Activated naive CD4-positive, alpha-beta T cell treated with anti-CD3 and anti-CD28 coated beads for 36 hours (primary cell): ENCODE measurements at regions not wholly inside any gene's neighbourhood (a gene's known extent, or its start where the extent isn't known, plus 50 kb on each side); places are given as distances from the start of the nearest gene placed in this dataset.

Experiments used
- CTCF ChIA-PET: fragments of 350-600 bp; sonication (Branson Sonifier 250); formaldehyde crosslinking; loops from one replicate; lab custom pipeline; 2021; ENCODE audit warnings: antibody characterized with exemption; lab: Charles Lee
- DNase-seq: peaks from one replicate; pipeline ENCODE4 v3.0.0-alpha.2; 2020
- H3K27ac Mint-ChIP-seq: one replicate; pipeline ENCODE4 v1.8.0; 2021; ENCODE audit warnings: mild to moderate bottlenecking, mixed read lengths
- H3K27me3 Mint-ChIP-seq: one replicate; pipeline ENCODE4 v1.8.0; 2021; ENCODE audit warnings: low read depth, mixed read lengths
- H3K36me3 Mint-ChIP-seq: one replicate; pipeline ENCODE4 v1.8.0; 2021; ENCODE audit warnings: low read depth, mixed read lengths
- H3K4me1 Mint-ChIP-seq: one replicate; pipeline ENCODE4 v1.8.0; 2021; ENCODE audit warnings: low read depth, mixed read lengths
- H3K4me3 Mint-ChIP-seq: one replicate; pipeline ENCODE4 v1.8.0; 2021; ENCODE audit warnings: mild to moderate bottlenecking, moderate library complexity, mixed read lengths
- H3K9me3 Mint-ChIP-seq: one replicate; pipeline ENCODE4 v1.8.0; 2021; ENCODE audit warnings: mixed read lengths
- intact Hi-C: fragments of 100-400 bp; cut with micrococcal nuclease; formaldehyde crosslinking; loops from one replicate; pipeline ENCODE4 v1.15.1; 2023

DNA sequence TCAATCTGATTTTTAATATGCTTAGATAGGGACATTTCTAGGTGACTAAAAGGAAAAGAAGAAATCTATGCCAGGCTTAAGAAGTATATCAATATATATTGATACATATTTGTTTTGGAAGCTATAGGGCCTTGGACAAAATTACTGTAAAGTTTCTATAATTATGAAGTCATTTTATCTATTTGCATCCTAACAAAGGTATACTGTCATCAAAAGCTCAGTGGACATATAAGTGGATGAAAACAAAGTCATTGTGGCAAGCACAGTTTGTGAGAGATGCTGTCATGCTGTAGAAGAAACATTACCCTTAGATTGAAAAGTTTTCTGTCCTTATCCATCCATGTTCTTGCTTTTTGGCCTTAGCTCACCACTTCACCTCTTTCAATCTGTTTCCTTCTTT, 140.3 kb upstream of the SPEF2 start:
- no peak overlapping the region for H3K27ac Mint-ChIP-seq
- no peaks in the 10 kb centered on the region for H3K9me3 Mint-ChIP-seq
- intact Hi-C loops, result loop anchor here (5.0 kb wide), 1 partner anchor 140 kb away; the partner anchor contains the start of gene SPEF2
- H3K4me3 Mint-ChIP-seq, result no peak overlapping the region
- CTCF ChIA-PET, result interaction anchor here (0.6 kb wide), 1 partner anchor 267 kb away, joined by 5 read pairs; no protein-coding TSS in a partner anchor
- no peaks in the 10 kb centered on the region for H3K27me3 Mint-ChIP-seq
- H3K4me1 Mint-ChIP-seq, result peaks cover 9% of the 10 kb centered on the region
- no peak for DNase-seq
- peaks cover 2% of the 10 kb centered on the region for H3K36me3 Mint-ChIP-seq

DNA sequence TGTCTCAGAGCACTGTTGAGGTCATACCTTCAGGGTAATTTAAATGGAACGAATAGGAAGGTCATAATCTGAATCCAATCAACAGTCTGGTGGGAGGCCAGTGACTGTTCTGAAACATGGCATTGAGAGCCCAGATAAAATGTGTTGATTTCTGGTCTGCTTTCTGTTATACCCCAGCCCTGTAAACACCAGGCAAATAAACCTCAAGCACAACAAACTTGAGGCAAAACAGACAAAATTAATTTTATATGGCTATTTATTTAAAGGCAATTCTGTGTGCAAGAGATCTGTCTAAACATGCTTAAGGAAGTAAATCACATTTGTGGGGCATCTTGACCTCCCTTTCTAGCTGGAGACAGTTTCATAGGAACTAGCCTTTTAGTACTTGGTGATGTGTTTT, 140.9 kb upstream of the SPEF2 start:
- Mint-ChIP-seq H3K4me1 (peaks cover 9% of the 10 kb centered on the region), H3K9me3 (no peaks in the 10 kb centered on the region), H3K27me3 (peaks cover 2% of the 10 kb centered on the region), H3K36me3 (peaks cover 2% of the 10 kb centered on the region), H3K4me3 (no peak overlapping the region), H3K27ac (no peak overlapping the region)
- intact Hi-C loops, result loop anchor here (5.0 kb wide), 1 partner anchor 141 kb away; the partner anchor contains the start of gene SPEF2
- no peak for DNase-seq
- CTCF ChIA-PET, result no interaction called here

DNA sequence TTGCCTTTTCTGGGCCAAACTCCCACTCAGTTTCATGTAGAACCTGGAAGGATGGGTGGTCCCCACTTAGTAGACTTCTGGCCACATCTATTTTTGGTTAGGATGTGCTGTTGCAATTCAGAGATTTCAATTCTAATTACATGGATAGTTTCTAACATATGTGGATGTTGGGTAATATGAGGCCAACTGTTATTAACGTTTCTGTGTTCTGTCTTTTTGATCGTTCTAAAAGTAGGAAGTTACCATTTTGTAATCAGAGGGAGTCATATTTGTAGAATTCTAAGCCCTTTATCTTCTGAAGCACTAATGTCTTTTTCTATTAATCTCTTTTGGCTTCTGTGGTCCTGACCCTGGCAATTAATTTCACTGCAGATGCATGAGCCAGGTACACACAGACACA, 141.6 kb upstream of the SPEF2 start:
- intact Hi-C loops, result loop anchor here (5.0 kb wide), 1 partner anchor 141 kb away; the partner anchor contains the start of gene SPEF2
- DNase-seq, result no peak
- Mint-ChIP-seq H3K36me3 (peaks cover 2% of the 10 kb centered on the region), H3K9me3 (no peaks in the 10 kb centered on the region), H3K27ac (no peak overlapping the region), H3K4me3 (no peak overlapping the region), H3K4me1 (peaks cover 9% of the 10 kb centered on the region), H3K27me3 (peaks cover 2% of the 10 kb centered on the region)
- CTCF ChIA-PET, result no interaction called here

DNA sequence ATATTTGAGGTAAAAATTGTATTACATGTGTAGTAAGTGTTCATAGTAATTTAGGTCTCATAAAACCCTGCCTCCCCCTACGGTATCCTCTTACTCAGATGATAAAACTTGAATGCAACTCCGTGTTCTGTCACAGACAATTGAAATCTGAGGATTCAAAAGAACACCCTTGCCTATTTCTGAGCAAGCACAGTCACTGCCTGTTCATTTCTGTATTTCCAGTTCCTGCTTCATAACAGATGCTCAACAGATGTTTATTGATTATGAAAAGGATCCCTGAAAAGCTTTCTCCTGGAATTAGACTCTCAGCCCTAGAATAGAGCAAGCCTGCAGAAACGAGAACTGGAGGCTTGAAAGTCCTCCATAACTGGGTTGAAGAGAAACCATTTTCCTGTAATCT, 144.1 kb upstream of the SPEF2 start:
- DNase-seq, result no peak
- H3K27ac Mint-ChIP-seq, result no peak overlapping the region
- no peak overlapping the region for H3K4me3 Mint-ChIP-seq
- intact Hi-C loops, result no loop called here
- H3K36me3 Mint-ChIP-seq, result no peaks in the 10 kb centered on the region
- H3K9me3 Mint-ChIP-seq, result no peaks in the 10 kb centered on the region
- H3K4me1 Mint-ChIP-seq, result no peaks in the 10 kb centered on the region
- CTCF ChIA-PET, result no interaction called here
- H3K27me3 Mint-ChIP-seq, result peaks cover 2% of the 10 kb centered on the region

- no peaks in the 10 kb centered on the region for H3K36me3 Mint-ChIP-seq
- intact Hi-C loops, result no loop called here
- no peak overlapping the region for H3K4me3 Mint-ChIP-seq
- H3K27me3 Mint-ChIP-seq, result peaks cover 2% of the 10 kb centered on the region
- no peak overlapping the region for H3K27ac Mint-ChIP-seq
- DNase-seq, result no peak
- no peaks in the 10 kb centered on the region for H3K4me1 Mint-ChIP-seq
- CTCF ChIA-PET, result no interaction called here
- H3K9me3 Mint-ChIP-seq, result no peaks in the 10 kb centered on the region
Observed at GRCh38 chr5:35470866-35471265, 146.8 kb upstream of the SPEF2 start.

- intact Hi-C loops, result no loop called here
- CTCF ChIA-PET, result no interaction called here
- no peak overlapping the region for H3K27ac Mint-ChIP-seq
- peaks cover 2% of the 10 kb centered on the region for H3K27me3 Mint-ChIP-seq
- H3K4me3 Mint-ChIP-seq, result no peak overlapping the region
- H3K4me1 Mint-ChIP-seq, result no peaks in the 10 kb centered on the region
- H3K36me3 Mint-ChIP-seq, result no peaks in the 10 kb centered on the region
- H3K9me3 Mint-ChIP-seq, result no peaks in the 10 kb centered on the region
- DNase-seq, result no peak
Observed at GRCh38 chr5:35468811-35469210, 148.9 kb upstream of the SPEF2 start.

GRCh38 chr5:35466746-35467145, 150.9 kb upstream of the SPEF2 start:
- no peaks in the 10 kb centered on the region for H3K27me3 Mint-ChIP-seq
- no peaks in the 10 kb centered on the region for H3K9me3 Mint-ChIP-seq
- no peak overlapping the region for H3K4me3 Mint-ChIP-seq
- no peak overlapping the region for H3K27ac Mint-ChIP-seq
- no peaks in the 10 kb centered on the region for H3K36me3 Mint-ChIP-seq
- intact Hi-C loops, result no loop called here
- no peak for DNase-seq
- CTCF ChIA-PET, result no interaction called here
- no peaks in the 10 kb centered on the region for H3K4me1 Mint-ChIP-seq

DNA sequence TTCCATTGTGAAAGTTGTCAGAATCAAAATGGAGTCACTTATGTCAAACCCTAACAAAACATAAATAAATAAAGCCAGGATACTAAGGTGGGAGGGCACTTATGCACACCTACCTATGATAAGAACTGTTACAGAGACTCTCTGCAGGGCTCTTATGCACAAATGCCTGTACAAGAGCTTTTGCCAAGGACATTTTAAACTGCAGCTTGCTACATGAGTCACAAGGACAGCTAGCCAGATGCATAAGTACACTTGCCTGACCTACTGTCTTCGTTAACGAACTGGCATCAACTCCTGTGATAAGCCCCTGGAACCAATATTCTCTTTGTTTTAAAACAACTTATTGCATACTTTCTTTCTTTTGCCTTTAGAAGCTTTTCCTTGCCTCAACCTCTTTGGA, 152.9 kb upstream of the SPEF2 start:
- no peaks in the 10 kb centered on the region for H3K9me3 Mint-ChIP-seq
- no peaks in the 10 kb centered on the region for H3K36me3 Mint-ChIP-seq
- H3K4me3 Mint-ChIP-seq, result no peak overlapping the region
- no peaks in the 10 kb centered on the region for H3K27me3 Mint-ChIP-seq
- intact Hi-C loops, result no loop called here
- CTCF ChIA-PET, result no interaction called here
- no peak for DNase-seq
- no peaks in the 10 kb centered on the region for H3K4me1 Mint-ChIP-seq
- no peak overlapping the region for H3K27ac Mint-ChIP-seq

DNA sequence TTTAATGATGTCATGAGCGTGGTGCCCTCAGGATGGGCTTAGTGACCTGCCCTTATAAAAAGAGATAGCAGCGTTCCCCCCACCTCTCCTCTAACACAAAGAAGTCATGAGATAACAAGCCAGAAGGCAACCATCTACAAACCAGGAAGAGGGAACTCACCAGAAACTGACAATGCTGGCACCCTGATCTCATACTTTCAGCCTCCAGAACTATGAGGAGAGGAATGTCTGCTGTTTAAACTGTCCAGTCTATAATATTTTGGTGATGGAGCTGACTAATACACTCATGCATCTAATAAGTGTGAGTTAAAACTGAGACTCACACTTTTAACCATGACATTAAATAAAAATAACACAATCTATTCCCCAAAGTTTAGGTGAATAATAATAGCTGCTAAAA, 156.1 kb upstream of the SPEF2 start:
- Mint-ChIP-seq H3K27me3 (peaks cover 3% of the 10 kb centered on the region), H3K9me3 (peaks cover 4% of the 10 kb centered on the region), H3K27ac (no peak overlapping the region), H3K36me3 (no peaks in the 10 kb centered on the region), H3K4me3 (no peak overlapping the region), H3K4me1 (no peaks in the 10 kb centered on the region)
- CTCF ChIA-PET, result interaction anchor here (1.0 kb wide), 1 partner anchor 8 kb away, joined by 3 read pairs; no protein-coding TSS in a partner anchor
- no peak for DNase-seq
- intact Hi-C loops, result no loop called here

DNA sequence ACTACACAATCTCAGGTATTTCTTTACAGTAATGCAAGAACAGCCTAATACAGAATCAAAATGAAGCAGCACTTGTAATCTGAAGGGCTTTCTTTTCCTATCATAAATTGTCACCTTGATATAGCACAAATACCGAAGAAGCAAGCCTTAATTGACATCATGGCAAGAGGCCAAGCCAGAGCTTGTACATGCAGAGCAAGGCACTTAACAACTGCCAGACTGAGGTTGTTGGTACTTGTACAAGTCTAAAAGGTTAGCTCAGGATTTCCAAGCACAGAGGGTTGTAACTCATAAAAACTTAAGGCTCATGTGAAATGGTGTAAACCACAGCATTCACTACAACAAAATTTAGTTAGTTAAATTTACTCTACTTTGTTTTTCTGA, 158.8 kb upstream of the SPEF2 start:
- Mint-ChIP-seq H3K27me3 (peaks cover 5% of the 10 kb centered on the region), H3K27ac (no peak overlapping the region), H3K36me3 (no peaks in the 10 kb centered on the region), H3K9me3 (peaks cover 6% of the 10 kb centered on the region), H3K4me1 (no peaks in the 10 kb centered on the region), H3K4me3 (no peak overlapping the region)
- intact Hi-C loops, result no loop called here
- CTCF ChIA-PET, result no interaction called here
- no peak for DNase-seq

DNA sequence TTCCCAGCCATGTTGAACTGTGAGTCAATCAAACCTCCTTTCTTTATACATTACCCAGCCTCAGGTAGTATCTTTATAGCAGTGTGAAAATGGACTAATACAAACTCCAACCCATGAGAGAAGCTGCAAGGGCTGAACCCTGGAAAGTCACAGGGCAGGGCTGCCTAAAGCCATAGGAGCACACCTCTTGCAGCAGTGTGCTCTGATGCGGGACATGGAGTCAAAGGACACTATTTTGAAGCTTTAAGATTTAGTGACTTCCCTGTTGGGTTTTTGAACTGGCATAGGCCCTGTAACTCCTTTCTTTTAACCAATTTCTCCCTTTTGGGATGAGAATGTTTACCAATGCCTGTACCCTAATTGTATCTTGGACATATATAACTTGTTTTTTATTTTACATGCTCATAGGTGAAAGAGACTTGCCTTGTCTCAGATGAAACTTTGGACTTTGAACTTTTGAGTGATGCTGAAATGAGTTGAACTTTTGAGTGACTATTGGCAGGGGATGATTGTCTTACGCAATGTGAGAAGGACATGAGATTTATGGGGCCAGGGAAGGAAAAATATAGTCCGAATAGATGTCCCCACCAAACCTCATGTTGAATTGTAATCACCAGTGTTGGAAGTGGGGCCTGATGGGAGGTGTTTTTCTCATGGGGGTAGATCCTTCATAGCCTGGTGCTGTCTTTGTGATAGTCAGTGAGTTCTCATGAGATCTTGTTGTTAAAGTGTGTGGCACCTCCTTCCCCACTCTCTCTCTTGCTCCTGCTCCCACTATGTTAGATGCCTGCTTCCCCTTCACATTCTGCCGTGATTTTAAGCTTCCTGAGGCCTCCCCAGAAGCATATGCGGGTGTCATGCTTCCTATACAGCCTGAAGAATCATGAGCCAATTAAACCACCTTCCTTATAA, 159.5 kb upstream of the SPEF2 start:
- Mint-ChIP-seq H3K36me3 (no peaks in the 10 kb centered on the region), H3K27me3 (peaks cover 5% of the 10 kb centered on the region), H3K9me3 (peaks cover 6% of the 10 kb centered on the region), H3K4me1 (no peaks in the 10 kb centered on the region), H3K4me3 (no peak overlapping the region), H3K27ac (no peak overlapping the region)
- CTCF ChIA-PET, result no interaction called here
- intact Hi-C loops, result no loop called here
- no peak for DNase-seq

DNA sequence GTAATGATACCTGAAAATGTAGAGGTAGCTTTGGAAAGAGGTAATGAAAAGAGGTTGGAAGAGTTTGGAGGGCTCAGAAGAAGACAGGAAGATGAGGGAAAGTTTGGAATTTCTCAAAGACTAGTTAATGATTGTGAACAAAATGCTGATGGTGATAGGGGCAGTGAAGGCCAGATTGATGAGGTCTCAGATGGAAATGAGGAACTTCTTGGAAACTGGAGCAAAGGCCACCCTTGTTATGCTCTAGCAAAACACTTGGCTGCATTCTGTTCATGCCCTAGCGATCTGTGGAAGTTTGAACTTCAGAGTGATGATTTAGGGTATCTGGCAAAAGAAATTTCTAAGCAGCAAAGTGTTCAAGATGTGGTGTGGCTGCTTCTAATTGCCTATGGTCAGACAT, 161.2 kb upstream of the SPEF2 start:
- DNase-seq, result no peak
- H3K9me3 Mint-ChIP-seq, result peaks cover 6% of the 10 kb centered on the region
- CTCF ChIA-PET, result no interaction called here
- H3K27me3 Mint-ChIP-seq, result peaks cover 5% of the 10 kb centered on the region
- intact Hi-C loops, result no loop called here
- H3K27ac Mint-ChIP-seq, result no peak overlapping the region
- H3K4me1 Mint-ChIP-seq, result no peaks in the 10 kb centered on the region
- no peak overlapping the region for H3K4me3 Mint-ChIP-seq
- no peaks in the 10 kb centered on the region for H3K36me3 Mint-ChIP-seq

DNA sequence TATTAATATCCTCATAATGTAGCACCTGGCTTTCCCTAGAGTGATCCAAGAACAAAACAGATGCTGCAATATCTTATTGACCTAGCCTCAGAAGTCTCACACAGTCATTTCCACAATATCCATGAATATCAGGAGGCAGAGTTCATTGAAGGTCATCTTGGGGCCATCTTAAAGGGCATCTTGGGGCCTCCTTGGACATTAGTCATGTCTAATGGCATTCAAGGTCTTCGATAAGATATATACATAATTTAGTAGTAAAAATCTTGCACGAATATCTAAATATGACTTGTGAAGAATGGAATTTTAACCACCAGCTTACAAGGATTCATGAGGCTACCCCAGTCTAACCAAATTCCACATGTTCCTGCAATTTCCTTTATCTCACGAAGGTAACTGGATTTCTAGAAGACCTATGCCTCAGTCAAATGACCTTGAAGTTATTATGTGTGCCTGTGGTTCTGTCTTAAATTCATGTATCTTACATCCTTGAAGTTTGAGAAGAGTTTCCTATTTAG, 163.6 kb upstream of the SPEF2 start:
- DNase-seq, result no peak
- H3K9me3 Mint-ChIP-seq, result peaks cover 12% of the 10 kb centered on the region
- intact Hi-C loops, result no loop called here
- H3K27me3 Mint-ChIP-seq, result peaks cover 11% of the 10 kb centered on the region
- H3K4me3 Mint-ChIP-seq, result no peak overlapping the region
- CTCF ChIA-PET, result no interaction called here
- H3K27ac Mint-ChIP-seq, result no peak overlapping the region
- no peaks in the 10 kb centered on the region for H3K36me3 Mint-ChIP-seq
- H3K4me1 Mint-ChIP-seq, result no peaks in the 10 kb centered on the region
